SK-N-MC (cell line): ENCODE measurements at regions not wholly inside any gene's neighbourhood (a gene's known extent, or its start where the extent isn't known, plus 50 kb on each side); places are given as distances from the start of the nearest gene placed in this dataset.

Experiments
- DNase-seq: peaks from one replicate; pipeline ENCODE4 v3.0.0-alpha.2; 2011; ENCODE audit warnings: low read depth, low spot score
- H3K27ac ChIP-seq: fragments of 200-600 bp; sonication (generic); 2 replicates; pipeline ENCODE4 v1.5.1; 2016; ENCODE audit warnings: mixed run types
- H3K36me3 ChIP-seq: fragments of 200-600 bp; sonication (generic); 2 replicates; pipeline ENCODE4 v1.6.1; 2017; ENCODE audit warnings: antibody characterized with exemption, low read length, mixed read lengths; ENCODE audit not compliant: insufficient read depth
- H3K4me3 ChIP-seq: fragments of 200-600 bp; sonication (generic); 2 replicates; pipeline ENCODE4 v1.5.1; 2016
- H3K9ac ChIP-seq: fragments of 200-600 bp; sonication (generic); 2 replicates; pipeline ENCODE4 v1.8.0; 2017; ENCODE audit warnings: mixed run types, mixed read lengths; ENCODE audit not compliant: insufficient read length
- H3K9me3 ChIP-seq: fragments of 200-600 bp; sonication (generic); 2 replicates; pipeline ENCODE4 v1.6.1; 2017; ENCODE audit warnings: low read depth, mild to moderate bottlenecking, antibody characterized with exemption, low read length, moderate library complexity, mixed read lengths
- EZH2 ChIP-seq: fragments of 200-600 bp; sonication (generic); IDR thresholded peaks from one replicate; pipeline ENCODE4 v1.6.1; 2017; ENCODE audit warnings: antibody characterized with exemption
- FOXP2 ChIP-seq: optimal IDR thresholded peaks from 2 replicates; pipeline ENCODE3; 2011; ENCODE audit warnings: mild to moderate bottlenecking, moderate library complexity; ENCODE audit not compliant: insufficient read depth; ENCODE audit errors: extremely low read length, control extremely low read depth
- POLR2AphosphoS5 ChIP-seq: IDR thresholded peaks from 2 replicates; pipeline ENCODE4 v1.6.1; 2012; ENCODE audit warnings: mild to moderate bottlenecking, low read depth, low read length, borderline replicate concordance

- no peak overlapping the region for H3K4me3 ChIP-seq
- no peak overlapping the region for H3K9ac ChIP-seq
- H3K9me3 ChIP-seq: no peaks in the 10 kb centered on the region
- no peak for DNase-seq
- H3K27ac ChIP-seq: no peak overlapping the region
- TF ChIP-seq POLR2AphosphoS5: no peak
- TF ChIP-seq FOXP2: no peak
- TF ChIP-seq EZH2: no peak
- no peaks in the 10 kb centered on the region for H3K36me3 ChIP-seq
These were observed 80.0 kb upstream of the GATA5 start for GRCh38 chr20:62555642-62556420.

GRCh38 chr20:62557462-62557861 lies 81.7 kb upstream of the GATA5 start:
- no peak for DNase-seq
- Histone ChIP-seq H3K4me3 (no peak overlapping the region), H3K36me3 (no peaks in the 10 kb centered on the region)

GRCh38 chr20:62557999-62558408 lies 82.2 kb upstream of the GATA5 start:
- DNase-seq: no peak
- no peak overlapping the region for H3K27ac ChIP-seq
- no peak for TF ChIP-seq FOXP2
- TF ChIP-seq POLR2AphosphoS5: no peak
- TF ChIP-seq EZH2: no peak
- H3K36me3 ChIP-seq: no peaks in the 10 kb centered on the region
- no peak overlapping the region for H3K4me3 ChIP-seq
- H3K9ac ChIP-seq: no peak overlapping the region
- H3K9me3 ChIP-seq: no peaks in the 10 kb centered on the region

More at GRCh38 chr20:62557462-62557861, 81.7 kb upstream of the GATA5 start:
- no peak overlapping the region for H3K27ac ChIP-seq
- no peaks in the 10 kb centered on the region for H3K9me3 ChIP-seq
- H3K9ac ChIP-seq: no peak overlapping the region
- TF ChIP-seq POLR2AphosphoS5 (no peak), EZH2 (no peak), FOXP2 (no peak)

- Histone ChIP-seq H3K4me3 (no peak overlapping the region), H3K36me3 (no peaks in the 10 kb centered on the region), H3K9me3 (no peaks in the 10 kb centered on the region), H3K9ac (no peak overlapping the region), H3K27ac (no peak overlapping the region)
- DNase-seq: no peak
- TF ChIP-seq FOXP2 (no peak), EZH2 (no peak), POLR2AphosphoS5 (no peak)
These were observed 83.0 kb upstream of the GATA5 start for GRCh38 chr20:62558779-62559178.

GRCh38 chr20:62560162-62560561 lies 82.1 kb upstream of the SLCO4A1 start:
- Histone ChIP-seq H3K27ac (no peak overlapping the region), H3K4me3 (no peak overlapping the region), H3K36me3 (no peaks in the 10 kb centered on the region), H3K9ac (no peak overlapping the region), H3K9me3 (no peaks in the 10 kb centered on the region)
- TF ChIP-seq EZH2: no peak
- TF ChIP-seq POLR2AphosphoS5: no peak
- TF ChIP-seq FOXP2: no peak
- DNase-seq: no peak

GRCh38 chr20:62561182-62561581 lies 81.1 kb upstream of the SLCO4A1 start:
- no peak for DNase-seq
- no peak overlapping the region for H3K9ac ChIP-seq
- H3K9me3 ChIP-seq: no peaks in the 10 kb centered on the region
- TF ChIP-seq FOXP2: no peak
- no peak for TF ChIP-seq EZH2
- TF ChIP-seq POLR2AphosphoS5: no peak
- H3K36me3 ChIP-seq: no peaks in the 10 kb centered on the region
- H3K4me3 ChIP-seq: no peak overlapping the region
- no peak overlapping the region for H3K27ac ChIP-seq

GRCh38 chr20:62561948-62562347 lies 80.4 kb upstream of the SLCO4A1 start:
- H3K27ac ChIP-seq: no peak overlapping the region
- H3K36me3 ChIP-seq: no peaks in the 10 kb centered on the region
- no peaks in the 10 kb centered on the region for H3K9me3 ChIP-seq
- no peak overlapping the region for H3K9ac ChIP-seq
- DNase-seq: no peak
- H3K4me3 ChIP-seq: no peak overlapping the region
- TF ChIP-seq FOXP2 (no peak), EZH2 (no peak), POLR2AphosphoS5 (no peak)

- H3K4me3 ChIP-seq: no peak overlapping the region
- H3K27ac ChIP-seq: no peak overlapping the region
- H3K36me3 ChIP-seq: no peaks in the 10 kb centered on the region
- H3K9me3 ChIP-seq: no peaks in the 10 kb centered on the region
- DNase-seq: no peak
- H3K9ac ChIP-seq: no peak overlapping the region
- no peak for TF ChIP-seq EZH2
- no peak for TF ChIP-seq POLR2AphosphoS5
- TF ChIP-seq FOXP2: no peak
These were observed 79.5 kb upstream of the SLCO4A1 start for GRCh38 chr20:62562831-62563230.

- DNase-seq: no peak
- Histone ChIP-seq H3K9ac (no peak overlapping the region), H3K4me3 (no peak overlapping the region), H3K36me3 (no peaks in the 10 kb centered on the region), H3K27ac (no peak overlapping the region), H3K9me3 (no peaks in the 10 kb centered on the region)
- TF ChIP-seq EZH2: no peak
- TF ChIP-seq FOXP2: no peak
- no peak for TF ChIP-seq POLR2AphosphoS5
These were observed 78.7 kb upstream of the SLCO4A1 start for GRCh38 chr20:62563561-62563960.
